ENCODE measurements at regions not wholly inside any gene's neighbourhood (a gene's known extent, or its start where the extent isn't known, plus 50 kb on each side); places are given as distances from the start of the nearest gene placed in this dataset.

- Histone ChIP-seq H3F3A (replicated peaks; ENCODE audit: insufficient read depth) (no peaks in the 10 kb centered on the region), H3K79me2 (ENCODE audit: insufficient read depth) (no peaks in the 10 kb centered on the region), H3K9me2 (no peaks in the 10 kb centered on the region), H3K4me2 (no peak overlapping the region), H3K27me3 (ENCODE audit: insufficient read depth) (no peaks in the 10 kb centered on the region), H3K36me3 (replicated peaks in 1 of 2; ENCODE audit: control insufficient read depth in 1 of 2, insufficient read depth in 2 of 2, low read length in 1 of 2) (no peaks in the 10 kb centered on the region), H3K4me1 (ENCODE audit: control insufficient read depth in 1 of 2, insufficient read depth in 2 of 2, low read depth in 1 of 2, low read length in 1 of 2) (no peaks in the 10 kb centered on the region), H2AFZ (ENCODE audit: low read depth) (no peak overlapping the region), H3K9ac (no peak overlapping the region), H3K9me3 (no peaks in the 10 kb centered on the region), H3K4me3 (ENCODE audit: low read depth in 2 of 2, low read length in 1 of 2) (no peak overlapping the region), H4K20me1 (ENCODE audit: insufficient read depth) (no peaks in the 10 kb centered on the region), H3K27ac (ENCODE audit: low read depth in 2 of 2, low read length in 1 of 2) (no peak overlapping the region)
- POLR2A ChIA-PET: no interaction called here
- CTCF ChIA-PET: no interaction called here
- WGBS (ENCODE audit: low lambda C conversion rate): 10% methylated on average over 5 of the region's 5 CpGs
- no peak for DNase-seq
- TF ChIP-seq GATA2 (CRISPR knock-in tag; IDR thresholded peaks at IDR 0.05): no peak
- no peak for TF ChIP-seq USF2 (IDR thresholded peaks at IDR 0.05; ENCODE audit: borderline replicate concordance, low read depth, low read length)
- no peak for TF ChIP-seq NFIC (IDR thresholded peaks at IDR 0.05; ENCODE audit: borderline replicate concordance)
- TF ChIP-seq GABPA (IDR thresholded peaks at IDR 0.05; ENCODE audit: low read depth): no peak
These were observed 793.3 kb downstream of the PLCL1 start for GRCh38 chr2:198597648-198598047.

- Histone ChIP-seq H2AFZ (ENCODE audit: low read depth) (no peak overlapping the region), H3F3A (replicated peaks; ENCODE audit: insufficient read depth) (no peaks in the 10 kb centered on the region), H4K20me1 (ENCODE audit: insufficient read depth) (no peaks in the 10 kb centered on the region), H3K27ac (ENCODE audit: low read depth in 2 of 2, low read length in 1 of 2) (no peak overlapping the region), H3K4me1 (ENCODE audit: control insufficient read depth in 1 of 2, insufficient read depth in 2 of 2, low read depth in 1 of 2, low read length in 1 of 2) (no peaks in the 10 kb centered on the region), H3K9ac (no peak overlapping the region), H3K79me2 (ENCODE audit: insufficient read depth) (no peaks in the 10 kb centered on the region), H3K9me2 (no peaks in the 10 kb centered on the region), H3K9me3 (no peaks in the 10 kb centered on the region), H3K27me3 (ENCODE audit: insufficient read depth) (no peaks in the 10 kb centered on the region), H3K36me3 (replicated peaks in 1 of 2; ENCODE audit: control insufficient read depth in 1 of 2, insufficient read depth in 2 of 2, low read length in 1 of 2) (no peaks in the 10 kb centered on the region), H3K4me2 (no peak overlapping the region), H3K4me3 (ENCODE audit: low read depth in 2 of 2, low read length in 1 of 2) (no peak overlapping the region)
- CTCF ChIA-PET: no interaction called here
- DNase-seq: no peak
- POLR2A ChIA-PET: no interaction called here
- TF ChIP-seq, protein P1, sequence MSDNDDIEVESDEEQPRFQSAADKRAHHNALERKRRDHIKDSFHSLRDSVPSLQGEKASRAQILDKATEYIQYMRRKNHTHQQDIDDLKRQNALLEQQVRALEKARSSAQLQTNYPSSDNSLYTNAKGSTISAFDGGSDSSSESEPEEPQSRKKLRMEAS (IDR thresholded peaks at IDR 0.05; ENCODE audit: low read depth): no peak
- TF ChIP-seq EP300 (IDR thresholded peaks at IDR 0.05; ENCODE audit: borderline replicate concordance in 1 of 2, low read depth in 1 of 2, low read length in 1 of 2) (no peak), SMC3 (IDR thresholded peaks at IDR 0.05; ENCODE audit: low read depth, low read length) (no peak), MXI1 (IDR thresholded peaks at IDR 0.05; ENCODE audit: low read depth, low read length) (no peak), TAF1 (IDR thresholded peaks at IDR 0.05; ENCODE audit: borderline replicate concordance, low read depth, low read length) (no peak), JUND (IDR thresholded peaks at IDR 0.05) (no peak), RFX5 (IDR thresholded peaks at IDR 0.05; ENCODE audit: low read length) (no peak)
These were observed 792.6 kb downstream of the PLCL1 start for GRCh38 chr2:198596985-198597384.

DNA sequence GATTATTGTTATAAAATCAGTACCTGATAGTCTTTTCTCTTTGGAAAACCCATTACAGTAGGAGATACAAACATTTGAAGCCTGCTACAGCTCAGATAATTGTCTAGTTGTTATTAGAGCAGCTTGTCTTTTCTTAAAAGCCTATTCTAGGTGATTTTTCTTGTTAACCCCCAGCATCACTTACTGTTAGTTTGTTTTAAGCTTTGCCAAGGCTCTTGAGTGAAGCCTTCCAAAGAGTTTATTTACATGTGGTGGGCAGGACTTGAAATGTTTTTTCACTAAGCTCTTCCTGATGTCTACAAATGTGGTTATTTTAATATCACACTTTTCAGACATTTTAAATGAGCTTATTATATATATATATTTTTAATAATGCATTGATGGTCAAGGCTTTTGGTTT, 791.3 kb downstream of the PLCL1 start:
- no peaks in the 10 kb centered on the region for H3K36me3 ChIP-seq (replicated peaks in 1 of 2; ENCODE audit: control insufficient read depth in 1 of 2, insufficient read depth in 2 of 2, low read length in 1 of 2)
- H3K4me2 ChIP-seq: no peak overlapping the region
- CTCF ChIA-PET: interaction anchor here (1.4 kb wide), 1 partner anchor 17 kb away, joined by 4 read pairs; no protein-coding TSS in a partner anchor
- no peaks in the 10 kb centered on the region for H3K9me3 ChIP-seq
- POLR2A ChIA-PET: no interaction called here
- H3K4me1 ChIP-seq (ENCODE audit: control insufficient read depth in 1 of 2, insufficient read depth in 2 of 2, low read depth in 1 of 2, low read length in 1 of 2): no peaks in the 10 kb centered on the region
- H3F3A ChIP-seq (replicated peaks; ENCODE audit: insufficient read depth): no peaks in the 10 kb centered on the region
- no peak overlapping the region for H3K4me3 ChIP-seq (ENCODE audit: low read depth in 2 of 2, low read length in 1 of 2)
- H3K79me2 ChIP-seq (ENCODE audit: insufficient read depth): no peaks in the 10 kb centered on the region
- no peaks in the 10 kb centered on the region for H4K20me1 ChIP-seq (ENCODE audit: insufficient read depth)
- no peak overlapping the region for H3K9ac ChIP-seq
- no peak for DNase-seq
- H3K27ac ChIP-seq (ENCODE audit: low read depth in 2 of 2, low read length in 1 of 2): no peak overlapping the region
- no peaks in the 10 kb centered on the region for H3K9me2 ChIP-seq
- H2AFZ ChIP-seq (ENCODE audit: low read depth): no peak overlapping the region
- no peaks in the 10 kb centered on the region for H3K27me3 ChIP-seq (ENCODE audit: insufficient read depth)
- TF ChIP-seq, protein P2, sequence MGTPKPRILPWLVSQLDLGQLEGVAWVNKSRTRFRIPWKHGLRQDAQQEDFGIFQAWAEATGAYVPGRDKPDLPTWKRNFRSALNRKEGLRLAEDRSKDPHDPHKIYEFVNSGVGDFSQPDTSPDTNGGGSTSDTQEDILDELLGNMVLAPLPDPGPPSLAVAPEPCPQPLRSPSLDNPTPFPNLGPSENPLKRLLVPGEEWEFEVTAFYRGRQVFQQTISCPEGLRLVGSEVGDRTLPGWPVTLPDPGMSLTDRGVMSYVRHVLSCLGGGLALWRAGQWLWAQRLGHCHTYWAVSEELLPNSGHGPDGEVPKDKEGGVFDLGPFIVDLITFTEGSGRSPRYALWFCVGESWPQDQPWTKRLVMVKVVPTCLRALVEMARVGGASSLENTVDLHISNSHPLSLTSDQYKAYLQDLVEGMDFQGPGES (IDR thresholded peaks at IDR 0.05; ENCODE audit: low read depth, low read length): no peak
- TF ChIP-seq RFX5 (IDR thresholded peaks at IDR 0.05; ENCODE audit: low read length): no peak
- TF ChIP-seq, protein P3, sequence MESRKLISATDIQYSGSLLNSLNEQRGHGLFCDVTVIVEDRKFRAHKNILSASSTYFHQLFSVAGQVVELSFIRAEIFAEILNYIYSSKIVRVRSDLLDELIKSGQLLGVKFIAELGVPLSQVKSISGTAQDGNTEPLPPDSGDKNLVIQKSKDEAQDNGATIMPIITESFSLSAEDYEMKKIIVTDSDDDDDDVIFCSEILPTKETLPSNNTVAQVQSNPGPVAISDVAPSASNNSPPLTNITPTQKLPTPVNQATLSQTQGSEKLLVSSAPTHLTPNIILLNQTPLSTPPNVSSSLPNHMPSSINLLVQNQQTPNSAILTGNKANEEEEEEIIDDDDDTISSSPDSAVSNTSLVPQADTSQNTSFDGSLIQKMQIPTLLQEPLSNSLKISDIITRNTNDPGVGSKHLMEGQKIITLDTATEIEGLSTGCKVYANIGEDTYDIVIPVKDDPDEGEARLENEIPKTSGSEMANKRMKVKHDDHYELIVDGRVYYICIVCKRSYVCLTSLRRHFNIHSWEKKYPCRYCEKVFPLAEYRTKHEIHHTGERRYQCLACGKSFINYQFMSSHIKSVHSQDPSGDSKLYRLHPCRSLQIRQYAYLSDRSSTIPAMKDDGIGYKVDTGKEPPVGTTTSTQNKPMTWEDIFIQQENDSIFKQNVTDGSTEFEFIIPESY (IDR thresholded peaks at IDR 0.05; ENCODE audit: borderline replicate concordance, low read depth): no peak
- TF ChIP-seq, protein P1 (IDR thresholded peaks at IDR 0.05; ENCODE audit: low read depth): no peak
- no peak for TF ChIP-seq MXI1 (IDR thresholded peaks at IDR 0.05; ENCODE audit: low read depth, low read length)
- TF ChIP-seq, protein P4, sequence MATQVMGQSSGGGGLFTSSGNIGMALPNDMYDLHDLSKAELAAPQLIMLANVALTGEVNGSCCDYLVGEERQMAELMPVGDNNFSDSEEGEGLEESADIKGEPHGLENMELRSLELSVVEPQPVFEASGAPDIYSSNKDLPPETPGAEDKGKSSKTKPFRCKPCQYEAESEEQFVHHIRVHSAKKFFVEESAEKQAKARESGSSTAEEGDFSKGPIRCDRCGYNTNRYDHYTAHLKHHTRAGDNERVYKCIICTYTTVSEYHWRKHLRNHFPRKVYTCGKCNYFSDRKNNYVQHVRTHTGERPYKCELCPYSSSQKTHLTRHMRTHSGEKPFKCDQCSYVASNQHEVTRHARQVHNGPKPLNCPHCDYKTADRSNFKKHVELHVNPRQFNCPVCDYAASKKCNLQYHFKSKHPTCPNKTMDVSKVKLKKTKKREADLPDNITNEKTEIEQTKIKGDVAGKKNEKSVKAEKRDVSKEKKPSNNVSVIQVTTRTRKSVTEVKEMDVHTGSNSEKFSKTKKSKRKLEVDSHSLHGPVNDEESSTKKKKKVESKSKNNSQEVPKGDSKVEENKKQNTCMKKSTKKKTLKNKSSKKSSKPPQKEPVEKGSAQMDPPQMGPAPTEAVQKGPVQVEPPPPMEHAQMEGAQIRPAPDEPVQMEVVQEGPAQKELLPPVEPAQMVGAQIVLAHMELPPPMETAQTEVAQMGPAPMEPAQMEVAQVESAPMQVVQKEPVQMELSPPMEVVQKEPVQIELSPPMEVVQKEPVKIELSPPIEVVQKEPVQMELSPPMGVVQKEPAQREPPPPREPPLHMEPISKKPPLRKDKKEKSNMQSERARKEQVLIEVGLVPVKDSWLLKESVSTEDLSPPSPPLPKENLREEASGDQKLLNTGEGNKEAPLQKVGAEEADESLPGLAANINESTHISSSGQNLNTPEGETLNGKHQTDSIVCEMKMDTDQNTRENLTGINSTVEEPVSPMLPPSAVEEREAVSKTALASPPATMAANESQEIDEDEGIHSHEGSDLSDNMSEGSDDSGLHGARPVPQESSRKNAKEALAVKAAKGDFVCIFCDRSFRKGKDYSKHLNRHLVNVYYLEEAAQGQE (IDR thresholded peaks at IDR 0.05; ENCODE audit: low read depth, low read length): no peak
- TF ChIP-seq TCF12 (IDR thresholded peaks at IDR 0.05): no peak
